Colonic mucosa (tissue), 4 donors: ENCODE measurements at regions not wholly inside any gene's neighbourhood (a gene's known extent, or its start where the extent isn't known, plus 50 kb on each side); places are given as distances from the start of the nearest gene placed in this dataset.

Experiments
- DNase-seq: peaks from one replicate; pipeline ENCODE4 v3.0.0-alpha.2; 2020
- H3K27ac ChIP-seq: fragments of 200-600 bp; one replicate; pipeline ENCODE4 v1.8.0; 2021
- H3K27me3 ChIP-seq: fragments of 200-600 bp; one replicate; pipeline ENCODE4 v1.8.0; 2021
- H3K36me3 ChIP-seq: fragments of 200-600 bp; one replicate; pipeline ENCODE4 v1.8.0; 2021
- H3K4me1 ChIP-seq: fragments of 200-600 bp; one replicate; pipeline ENCODE4 v1.8.0; 2021; ENCODE audit warnings: mild to moderate bottlenecking
- H3K4me3 ChIP-seq: fragments of 200-600 bp; one replicate; pipeline ENCODE4 v1.8.0; 2021
- H3K9ac ChIP-seq, 2 donors: one replicate each; pipeline ENCODE4 v1.7.0; 2013; ENCODE audit warnings: control low read depth in 2 of 2, low read depth in 2 of 2, low read length in 2 of 2
- H3K9me3 ChIP-seq: fragments of 200-600 bp; one replicate; pipeline ENCODE4 v1.8.0; 2021
- CTCF ChIP-seq: fragments of 200-600 bp; IDR thresholded peaks from one replicate; pipeline ENCODE4 v1.8.0; 2022; ENCODE audit warnings: antibody characterized with exemption, mild to moderate bottlenecking
- intact Hi-C: fragments of 100-400 bp; cut with DNase I; formaldehyde crosslinking; loops from one replicate; pipeline ENCODE4 v1.14.1; 2022
- donor health status: healthy.
- donor health status: DM: no; HTN: no; CAD: no.
- donor health status: DM: no; HTN: no; CAD: no.

- Histone ChIP-seq H3K9ac (no peak overlapping the region), H3K27ac (no peak overlapping the region), H3K4me1 (no peaks in the 10 kb centered on the region), H3K9me3 (no peaks in the 10 kb centered on the region), H3K4me3 (no peak overlapping the region), H3K36me3 (no peaks in the 10 kb centered on the region), H3K27me3 (no peaks in the 10 kb centered on the region)
- intact Hi-C loops: no loop called here
- no peak for DNase-seq
- TF ChIP-seq CTCF: no peak
These were observed 50.8 kb upstream of the TSHZ2 start for GRCh38 chr20:52921340-52921739.

GRCh38 chr20:52918311-52918710 is 53.8 kb upstream of the TSHZ2 start:
- intact Hi-C loops: no loop called here
- TF ChIP-seq CTCF: no peak
- H3K9me3 ChIP-seq: no peaks in the 10 kb centered on the region

GRCh38 chr20:52915564-52915963 is 56.6 kb upstream of the TSHZ2 start:
- TF ChIP-seq CTCF: no peak
- Histone ChIP-seq H3K9me3 (no peaks in the 10 kb centered on the region), H3K36me3 (no peaks in the 10 kb centered on the region), H3K27ac (no peak overlapping the region), H3K27me3 (no peaks in the 10 kb centered on the region), H3K9ac (no peak overlapping the region), H3K4me1 (no peaks in the 10 kb centered on the region), H3K4me3 (no peak overlapping the region)
- no peak for DNase-seq
- intact Hi-C loops: no loop called here

More at GRCh38 chr20:52918311-52918710, 53.8 kb upstream of the TSHZ2 start:
- Histone ChIP-seq H3K4me1 (no peaks in the 10 kb centered on the region), H3K36me3 (no peaks in the 10 kb centered on the region), H3K4me3 (no peak overlapping the region), H3K27ac (no peak overlapping the region), H3K27me3 (no peaks in the 10 kb centered on the region), H3K9ac (no peak overlapping the region)
- no peak for DNase-seq

- TF ChIP-seq CTCF: no peak
- Histone ChIP-seq H3K27ac (no peak overlapping the region), H3K27me3 (no peaks in the 10 kb centered on the region), H3K9ac (no peak overlapping the region), H3K4me1 (no peaks in the 10 kb centered on the region), H3K36me3 (no peaks in the 10 kb centered on the region), H3K9me3 (no peaks in the 10 kb centered on the region), H3K4me3 (no peak overlapping the region)
- no peak for DNase-seq
- intact Hi-C loops: no loop called here
These were observed 57.3 kb upstream of the TSHZ2 start for GRCh38 chr20:52914870-52915269.

GRCh38 chr20:52913650-52914387 is 58.3 kb upstream of the TSHZ2 start:
- no peak for TF ChIP-seq CTCF
- intact Hi-C loops: no loop called here
- DNase-seq: no peak

More at GRCh38 chr20:52913650-52914387, 58.3 kb upstream of the TSHZ2 start:
- Histone ChIP-seq H3K4me3 (no peak overlapping the region), H3K4me1 (no peaks in the 10 kb centered on the region), H3K27me3 (no peaks in the 10 kb centered on the region), H3K36me3 (no peaks in the 10 kb centered on the region), H3K9ac (no peak overlapping the region), H3K9me3 (no peaks in the 10 kb centered on the region), H3K27ac (no peak overlapping the region)
